ENCODE measurements at regions not wholly inside any gene's neighbourhood (a gene's known extent, or its start where the extent isn't known, plus 50 kb on each side); places are given as distances from the start of the nearest gene placed in this dataset.

DNA sequence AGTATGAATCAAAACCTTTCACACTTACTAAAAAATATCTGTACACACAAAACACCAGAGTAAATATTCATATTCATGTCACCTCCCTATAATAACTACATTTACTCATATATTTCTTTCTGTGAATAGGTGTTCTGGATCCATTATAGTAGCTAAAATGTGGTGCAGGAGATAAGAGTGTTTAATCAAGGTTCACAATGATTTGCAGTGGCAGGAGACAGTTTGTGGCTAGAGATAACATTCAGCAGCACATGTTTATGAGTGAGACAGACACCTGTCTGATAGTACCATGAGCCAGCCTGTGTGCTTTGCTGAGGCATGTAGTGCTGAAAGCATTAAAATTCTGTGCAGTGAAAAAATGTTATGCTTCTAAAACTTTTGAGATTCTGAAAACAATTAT, 410.3 kb downstream of the SRGAP2C start:
- no peak for TF ChIP-seq POLR2AphosphoS5 (IDR thresholded peaks at IDR 0.05)
- TF ChIP-seq, protein P1, sequence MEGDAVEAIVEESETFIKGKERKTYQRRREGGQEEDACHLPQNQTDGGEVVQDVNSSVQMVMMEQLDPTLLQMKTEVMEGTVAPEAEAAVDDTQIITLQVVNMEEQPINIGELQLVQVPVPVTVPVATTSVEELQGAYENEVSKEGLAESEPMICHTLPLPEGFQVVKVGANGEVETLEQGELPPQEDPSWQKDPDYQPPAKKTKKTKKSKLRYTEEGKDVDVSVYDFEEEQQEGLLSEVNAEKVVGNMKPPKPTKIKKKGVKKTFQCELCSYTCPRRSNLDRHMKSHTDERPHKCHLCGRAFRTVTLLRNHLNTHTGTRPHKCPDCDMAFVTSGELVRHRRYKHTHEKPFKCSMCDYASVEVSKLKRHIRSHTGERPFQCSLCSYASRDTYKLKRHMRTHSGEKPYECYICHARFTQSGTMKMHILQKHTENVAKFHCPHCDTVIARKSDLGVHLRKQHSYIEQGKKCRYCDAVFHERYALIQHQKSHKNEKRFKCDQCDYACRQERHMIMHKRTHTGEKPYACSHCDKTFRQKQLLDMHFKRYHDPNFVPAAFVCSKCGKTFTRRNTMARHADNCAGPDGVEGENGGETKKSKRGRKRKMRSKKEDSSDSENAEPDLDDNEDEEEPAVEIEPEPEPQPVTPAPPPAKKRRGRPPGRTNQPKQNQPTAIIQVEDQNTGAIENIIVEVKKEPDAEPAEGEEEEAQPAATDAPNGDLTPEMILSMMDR (IDR thresholded peaks at IDR 0.05), result no peak
- no peak for TF ChIP-seq POLR2A (IDR thresholded peaks at IDR 0.05)

All from sigmoid colon (tissue), 4 donors.